Panc1 (cell line): ENCODE measurements at regions not wholly inside any gene's neighbourhood (a gene's known extent, or its start where the extent isn't known, plus 50 kb on each side); places are given as distances from the start of the nearest gene placed in this dataset.
"Not testable (repeated sequence)": the region's sequence is repeated elsewhere in the genome, so short reads cannot be mapped to it uniquely, and the experiment has no call there.

ENCODE experiments used
- ATAC-seq: fragments of 200-7000 bp; cut with Tn5 transposase; 2 replicates; pipeline ENCODE4 v1.9.1; 2020; ENCODE audit warnings: mild to moderate bottlenecking, moderate library complexity
- BruUV-seq: library from RNA; stranded (reverse); fragments of 400-500 nt; replicated peaks from 2 replicates; lab custom pipeline; 2021; lab: Mats Ljungman, UMichigan
- CTCF ChIA-PET: fragments of 300-600 bp; sonication (Branson Sonifier 250); formaldehyde crosslinking; loops from one replicate; lab custom pipeline; 2022; ENCODE audit warnings: antibody characterized with exemption; lab: Charles Lee
- POLR2A ChIA-PET: fragments of 300-600 bp; sonication (Branson Sonifier 250); formaldehyde crosslinking; loops from one replicate; lab custom pipeline; 2022; ENCODE audit warnings: antibody characterized with exemption; lab: Charles Lee
- DNase-seq: peaks from one replicate; pipeline ENCODE4 v3.0.0-alpha.2; 2010; ENCODE audit warnings: low read depth, low spot score
- H3K27ac ChIP-seq: 2 replicates; pipeline ENCODE4 v1.5.1; 2011; ENCODE audit warnings: mild to moderate bottlenecking, low read length, inconsistent platforms
- H3K27me3 ChIP-seq: fragments of 200-500 bp; sonication (Bioruptor generic); 2 replicates; pipeline ENCODE4 v1.6.0; 2014; ENCODE audit warnings: low read length, inconsistent platforms; ENCODE audit not compliant: control insufficient read depth, insufficient read depth
- H3K36me3 ChIP-seq: fragments of 200-500 bp; sonication (Bioruptor generic); 2 replicates; pipeline ENCODE4 v1.5.1; 2014; ENCODE audit warnings: inconsistent platforms, mild to moderate bottlenecking, low read length, moderate library complexity; ENCODE audit not compliant: control insufficient read depth, insufficient read depth
- H3K4me1 ChIP-seq: 2 replicates; pipeline ENCODE4 v1.5.1; 2011; ENCODE audit warnings: inconsistent platforms, mild to moderate bottlenecking, low read length, moderate library complexity; ENCODE audit not compliant: control insufficient read depth, insufficient read depth
- H3K4me3 ChIP-seq, 2 experiments: 2 replicates each; pipeline ENCODE4 v1.5.1; 2011 to 2012; ENCODE audit warnings: low read depth in 2 of 2, low read length in 2 of 2, mild to moderate bottlenecking in 2 of 2, inconsistent platforms in 1 of 2, moderate library complexity in 1 of 2
- H3K9me3 ChIP-seq: fragments of 200-500 bp; sonication (Bioruptor generic); 2 replicates; pipeline ENCODE4 v1.5.1; 2014; ENCODE audit warnings: low read depth, mild to moderate bottlenecking, inconsistent platforms, low read length, moderate library complexity; ENCODE audit not compliant: control insufficient read depth, insufficient read depth
- CTCF ChIP-seq: fragments of 450-650 bp; IDR thresholded peaks from 2 replicates; pipeline ENCODE4 v1.5.1; 2017; ENCODE audit warnings: mild to moderate bottlenecking
- POLR2AphosphoS5 ChIP-seq: IDR thresholded peaks from 2 replicates; pipeline ENCODE4 v1.6.1; 2012; ENCODE audit warnings: mild to moderate bottlenecking, low read depth, low read length, moderate library complexity
- REST ChIP-seq, 2 experiments: IDR thresholded peaks; 2 replicates each; pipeline ENCODE4 v1.6.1; 2011 to 2012; ENCODE audit warnings: low read depth in 2 of 2, control low read depth in 1 of 2, low read length in 1 of 2, mild to moderate bottlenecking in 1 of 2, moderate library complexity in 1 of 2; ENCODE audit not compliant: insufficient read depth in 1 of 2
- SIN3A ChIP-seq: IDR thresholded peaks from 2 replicates; pipeline ENCODE4 v1.6.1; 2012; ENCODE audit warnings: low read depth, mild to moderate bottlenecking, low read length, moderate library complexity, borderline replicate concordance; ENCODE audit not compliant: insufficient read depth
- TCF7L2 ChIP-seq: IDR thresholded peaks from 2 replicates; pipeline ENCODE4 v1.6.1; 2011; ENCODE audit warnings: mild to moderate bottlenecking, low read depth, low read length, inconsistent platforms
- in situ Hi-C: cut with HindIII; loops from 2 replicates; pipeline ENCODE4 v1.10.0; 2016; ENCODE audit warnings: low sequenced_read_pairs, low pct_unique_long_range_greater_than_20kb
- intact Hi-C: fragments of 100-400 bp; cut with micrococcal nuclease; formaldehyde crosslinking; loops from one replicate; pipeline ENCODE4 v1.10.0; 2022; ENCODE audit not compliant: unreplicated experiment

- TF ChIP-seq CTCF: no peak
- TF ChIP-seq SIN3A: no peak
- ChIA-PET POLR2A (no interaction called here), CTCF (no interaction called here)
- no peak for ATAC-seq
- H3K27ac ChIP-seq: no peak overlapping the region
- no peak overlapping the region for H3K4me3 ChIP-seq
- intact Hi-C loops (no loop called here), in situ Hi-C loops (no loop called here)
- BruUV-seq: no TSS peak
- H3K4me1 ChIP-seq: peaks cover 39% of the 10 kb centered on the region
- DNase-seq: no peak
- no peaks in the 10 kb centered on the region; the same call in 1 of the 2 replicates for H3K36me3 ChIP-seq
- peaks cover 15% of the 10 kb centered on the region for H3K9me3 ChIP-seq
- no peaks in the 10 kb centered on the region for H3K27me3 ChIP-seq
Observed at GRCh38 chr6:56720882-56721281, 78.2 kb upstream of the DST start.

GRCh38 chr6:56720202-56720601 is 77.5 kb upstream of the DST start:
- H3K36me3 ChIP-seq, BruUV-seq, intact Hi-C loops, DNase-seq, CTCF ChIA-PET, in situ Hi-C loops, H3K27me3 ChIP-seq, POLR2A ChIA-PET, H3K4me3 ChIP-seq, ATAC-seq, H3K27ac ChIP-seq: not testable (repeated sequence)
- Histone ChIP-seq H3K9me3 (peaks cover 15% of the 10 kb centered on the region), H3K4me1 (peaks cover 39% of the 10 kb centered on the region)

- ATAC-seq, BruUV-seq, POLR2A ChIA-PET, H3K4me3 ChIP-seq, CTCF ChIA-PET, H3K36me3 ChIP-seq, H3K27me3 ChIP-seq, intact Hi-C loops, in situ Hi-C loops, DNase-seq: not testable (repeated sequence)
- H3K9me3 ChIP-seq: peaks cover 15% of the 10 kb centered on the region
- H3K27ac ChIP-seq: peak overlapping the region; percentile 55; the same call in 1 of the 2 replicates
- peaks cover 39% of the 10 kb centered on the region for H3K4me1 ChIP-seq
Observed at GRCh38 chr6:56719315-56720058, 76.8 kb upstream of the DST start.

- ChIA-PET POLR2A (interaction anchor here (0.5 kb wide), 1 partner anchor 53 kb away, joined by 4 read pairs; no protein-coding TSS in a partner anchor), CTCF (no interaction called here)
- intact Hi-C loops: no loop called here
Observed at GRCh38 chr6:56718236-56718635, 75.5 kb upstream of the DST start.

More at GRCh38 chr6:56718236-56718635, 75.5 kb upstream of the DST start:
- Histone ChIP-seq H3K36me3 (no peaks in the 10 kb centered on the region; the same call in 1 of the 2 replicates), H3K4me3 (no peak overlapping the region), H3K27me3 (no peaks in the 10 kb centered on the region), H3K4me1 (peaks cover 41% of the 10 kb centered on the region), H3K27ac (peak overlapping the region; percentile 30), H3K9me3 (peaks cover 15% of the 10 kb centered on the region)
- TF ChIP-seq SIN3A (no peak), CTCF (no peak), REST (IDR thresholded peaks at IDR 0.05; ENCODE audit: insufficient read depth in 1 of 2, low read depth in 2 of 2, low read length in 1 of 2) (no peak), POLR2AphosphoS5 (no peak), TCF7L2 (no peak)
- ATAC-seq: no peak
- in situ Hi-C loops: no loop called here
- no TSS peak for BruUV-seq
- no peak for DNase-seq
